ENCODE measurements at regions not wholly inside any gene's neighbourhood (a gene's known extent, or its start where the extent isn't known, plus 50 kb on each side); places are given as distances from the start of the nearest gene placed in this dataset.
A peak's percentile ranks its signal among the peaks of the same experiment; 100 is the strongest.

DNA sequence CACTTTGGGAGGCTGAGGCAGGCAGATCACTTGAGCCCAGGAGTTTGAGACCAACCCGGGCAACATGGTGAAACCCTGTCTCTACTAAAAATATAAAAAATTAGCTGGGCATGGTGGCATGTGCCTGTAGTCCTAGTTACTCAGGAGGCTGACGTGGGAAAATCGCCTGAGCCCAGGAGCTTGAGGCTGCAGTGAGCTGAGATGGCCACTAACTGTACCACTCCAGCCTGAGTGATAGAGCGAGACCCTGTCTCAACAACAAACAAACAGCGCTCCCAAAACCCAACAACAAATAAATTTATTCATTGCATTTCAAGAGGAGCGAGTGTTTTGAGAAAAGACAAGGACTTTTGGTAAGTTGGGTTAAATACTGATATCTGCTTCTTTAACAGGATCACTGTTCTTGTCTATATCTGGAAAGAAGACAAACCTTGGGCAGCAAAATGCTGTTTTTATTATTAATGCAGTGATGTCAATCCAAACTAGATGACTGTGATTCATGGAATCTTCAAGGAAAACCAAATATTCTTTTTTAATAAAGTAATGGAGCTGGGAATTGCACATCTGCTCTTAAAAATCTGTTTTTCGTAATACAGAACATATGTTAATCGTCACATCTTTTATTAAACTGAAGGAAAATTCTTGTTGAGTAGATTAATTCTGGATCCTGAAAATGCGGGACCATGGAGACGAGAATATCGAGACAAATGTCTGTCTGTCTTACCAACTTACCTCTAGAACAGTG lies 90.8 kb upstream of the LIMCH1 start:
- 94% methylated on average over 11 of the region's 11 CpGs for WGBS, 2 donors
- Histone ChIP-seq H3K36me3 (no peaks in the 10 kb centered on the region), H3K4me3 (no peak overlapping the region), H3K27ac (no peak overlapping the region), H3K9me3 (no peaks in the 10 kb centered on the region), H3K27me3 (no peaks in the 10 kb centered on the region), H3K4me1 (peaks cover 0 to 11% (median 0%) of the 10 kb centered on the region in 4 donors)
- DNase-seq (ENCODE audit: low spot score in 2 of 2): no peak
- no peak for TF ChIP-seq EP300 (IDR thresholded peaks at IDR 0.05)
- no peak for TF ChIP-seq POLR2A (IDR thresholded peaks at IDR 0.05)
- no peak for TF ChIP-seq CTCF (IDR thresholded peaks at IDR 0.05)

DNA sequence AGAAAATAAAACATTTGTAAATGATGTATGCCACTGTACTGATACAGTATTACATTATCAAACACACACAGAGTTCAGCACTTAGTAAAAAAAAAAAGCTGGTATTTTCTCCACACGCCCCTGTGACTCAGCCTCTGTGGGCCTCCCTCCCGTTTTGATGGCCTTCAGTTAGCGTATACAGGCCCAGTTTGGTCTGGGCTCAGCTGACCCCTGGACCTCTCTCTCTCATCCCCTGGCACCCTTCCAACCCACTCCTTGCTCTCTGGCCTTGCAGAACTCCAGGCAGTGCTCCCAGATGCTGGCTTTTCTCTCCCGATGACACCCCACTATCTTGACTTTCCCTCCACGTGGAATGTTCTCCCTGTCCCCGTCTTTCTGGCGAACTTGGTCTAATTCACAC lies 89.0 kb upstream of the LIMCH1 start:
- Histone ChIP-seq H3K9me3 (no peaks in the 10 kb centered on the region), H3K4me1 (peaks cover 0 to 12% (median 0%) of the 10 kb centered on the region in 4 donors), H3K4me3 (no peak overlapping the region), H3K27me3 (no peaks in the 10 kb centered on the region), H3K27ac (peak overlapping the region in 1 of 4 donors; percentile 13), H3K36me3 (no peaks in the 10 kb centered on the region)
- peak; percentile 17 to 44 for DNase-seq (ENCODE audit: low spot score in 2 of 2)
- WGBS, 2 donors: 49 to 56% methylated on average over 7 of the region's 7 CpGs
- TF ChIP-seq POLR2A (IDR thresholded peaks at IDR 0.05) (no peak), EP300 (IDR thresholded peaks at IDR 0.05) (no peak), CTCF (IDR thresholded peaks at IDR 0.05) (no peak)

DNA sequence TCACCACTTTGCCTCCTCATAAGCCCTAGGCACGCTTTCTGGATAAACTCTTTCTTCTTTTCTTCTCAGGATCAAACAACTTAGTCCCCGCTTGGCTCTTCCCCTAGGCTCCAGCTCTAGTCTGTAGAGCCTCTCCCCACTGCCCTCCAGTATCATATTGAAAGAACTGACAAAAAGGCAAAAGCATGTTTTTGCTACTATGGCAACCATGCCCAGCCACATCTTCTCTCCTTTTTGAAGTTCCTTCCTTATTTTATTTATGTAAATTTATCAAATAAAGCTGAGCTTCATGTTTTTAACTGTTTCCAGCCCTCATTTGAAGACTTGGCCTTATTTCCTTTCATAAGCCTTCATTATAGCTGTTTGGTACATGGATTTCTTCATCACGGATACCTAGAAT lies 86.0 kb upstream of the LIMCH1 start:
- Histone ChIP-seq H3K4me1 (peaks cover 0 to 35% (median 0%) of the 10 kb centered on the region in 4 donors), H3K9me3 (no peaks in the 10 kb centered on the region), H3K4me3 (no peak overlapping the region), H3K27ac (no peak overlapping the region), H3K36me3 (no peaks in the 10 kb centered on the region), H3K27me3 (no peaks in the 10 kb centered on the region)
- TF ChIP-seq EP300 (IDR thresholded peaks at IDR 0.05) (no peak), POLR2A (IDR thresholded peaks at IDR 0.05) (no peak), CTCF (IDR thresholded peaks at IDR 0.05) (no peak)
- WGBS, 2 donors: 93 to 95% methylated on average over 3 of the region's 3 CpGs
- no peak for DNase-seq (ENCODE audit: low spot score in 2 of 2)

DNA sequence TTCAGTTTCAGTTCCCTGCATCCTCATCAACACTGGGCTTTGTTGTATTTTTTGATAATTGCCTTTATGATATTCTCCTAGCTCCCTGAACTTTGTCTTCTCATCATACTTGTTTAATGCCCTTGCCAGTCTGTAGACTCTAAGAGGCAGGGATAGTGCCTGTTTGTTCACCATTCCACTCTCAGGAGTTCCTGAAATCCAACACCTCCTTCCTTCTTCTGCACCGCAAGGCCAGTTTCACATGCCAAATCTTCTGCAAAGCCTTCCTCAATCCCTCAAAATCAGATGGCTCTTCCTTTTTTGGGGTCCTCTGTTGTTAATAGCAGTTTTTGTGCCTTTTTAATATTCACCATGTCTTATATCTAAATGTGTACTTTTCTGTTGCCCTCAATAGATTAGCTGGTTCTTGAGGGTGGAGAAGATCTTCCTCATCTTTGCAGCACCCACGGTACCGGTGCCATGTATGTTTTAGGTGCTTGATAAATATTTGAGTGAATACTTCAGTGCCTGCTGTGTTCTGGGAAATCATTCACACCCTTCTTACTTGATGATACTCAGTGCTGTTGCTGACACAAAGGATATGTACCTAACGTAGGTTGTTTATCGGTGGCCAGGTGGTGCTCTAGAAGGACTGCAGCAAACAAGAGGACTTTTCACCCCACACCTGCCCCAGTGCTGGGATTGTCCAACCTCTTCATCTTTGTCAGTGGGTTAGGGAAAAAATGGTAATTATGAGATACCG lies 85.3 kb upstream of the LIMCH1 start:
- H3K4me1 ChIP-seq: peaks cover 0 to 35% (median 0%) of the 10 kb centered on the region in 4 donors
- no peaks in the 10 kb centered on the region for H3K27me3 ChIP-seq
- no peak for DNase-seq (ENCODE audit: low spot score in 2 of 2)
- 80 to 88% methylated on average over 6 of the region's 6 CpGs for WGBS, 2 donors
- no peak for TF ChIP-seq POLR2A (IDR thresholded peaks at IDR 0.05)
- no peak for TF ChIP-seq EP300 (IDR thresholded peaks at IDR 0.05)
- no peak for TF ChIP-seq CTCF (IDR thresholded peaks at IDR 0.05)
- H3K27ac ChIP-seq: no peak overlapping the region
- H3K4me3 ChIP-seq: no peak overlapping the region
- H3K36me3 ChIP-seq: no peaks in the 10 kb centered on the region
- no peaks in the 10 kb centered on the region for H3K9me3 ChIP-seq

DNA sequence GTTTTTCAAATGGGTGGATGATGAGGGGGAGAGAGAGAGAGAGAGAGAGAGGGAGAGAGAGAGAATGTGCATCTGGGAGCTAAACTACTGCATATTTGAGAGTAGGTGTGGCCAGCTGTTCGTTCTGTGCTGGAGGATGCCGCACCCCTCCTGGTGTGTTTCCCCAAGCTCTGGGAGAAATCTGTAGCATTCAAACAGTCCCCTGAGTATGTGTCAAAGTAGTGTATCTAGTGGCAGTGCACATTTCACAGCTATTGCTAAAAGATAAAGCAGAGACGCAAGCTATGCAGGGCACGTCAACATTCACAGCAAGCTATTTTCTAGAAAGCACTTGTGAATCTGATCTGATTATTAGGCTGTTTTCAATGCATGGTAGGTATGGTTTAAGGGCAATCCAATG lies 83.5 kb upstream of the LIMCH1 start:
- no peaks in the 10 kb centered on the region for H3K27me3 ChIP-seq
- no peaks in the 10 kb centered on the region for H3K9me3 ChIP-seq
- DNase-seq (ENCODE audit: low spot score in 2 of 2): no peak
- peaks cover 0 to 27% (median 0%) of the 10 kb centered on the region in 4 donors for H3K4me1 ChIP-seq
- 47 to 48% methylated on average over 4 of the region's 4 CpGs for WGBS, 2 donors
- no peak overlapping the region for H3K4me3 ChIP-seq
- H3K27ac ChIP-seq: no peak overlapping the region
- TF ChIP-seq CTCF (IDR thresholded peaks at IDR 0.05): no peak
- no peak for TF ChIP-seq POLR2A (IDR thresholded peaks at IDR 0.05)
- no peak for TF ChIP-seq EP300 (IDR thresholded peaks at IDR 0.05)
- no peaks in the 10 kb centered on the region for H3K36me3 ChIP-seq
